GM19035 (cell line): ENCODE measurements at regions not wholly inside any gene's neighbourhood (a gene's known extent, or its start where the extent isn't known, plus 50 kb on each side); places are given as distances from the start of the nearest gene placed in this dataset.

Experiments
- ATAC-seq: cut with Tn5 transposase; IDR thresholded peaks from one replicate; pipeline ENCODE4 v1.9.1; 2021; ENCODE audit not compliant: unreplicated experiment

GRCh38 chr2:58449286-58450010 is 208.3 kb upstream of the FANCL start:
- ATAC-seq = peak; percentile 56

- no peak for ATAC-seq
These were observed 207.7 kb upstream of the FANCL start for GRCh38 chr2:58448845-58449244.

- peak; percentile 75 for ATAC-seq
These were observed 207.0 kb upstream of the FANCL start for GRCh38 chr2:58448065-58448507.

- ATAC-seq = no peak
These were observed 206.5 kb upstream of the FANCL start for GRCh38 chr2:58447586-58447985.

GRCh38 chr2:58441643-58442042 is 200.5 kb upstream of the FANCL start:
- no peak for ATAC-seq

GRCh38 chr2:58436872-58437271 is 195.7 kb upstream of the FANCL start:
- ATAC-seq = no peak

GRCh38 chr2:58435246-58435645 is 194.1 kb upstream of the FANCL start:
- ATAC-seq = no peak

- no peak for ATAC-seq
These were observed 193.6 kb upstream of the FANCL start for GRCh38 chr2:58434692-58435091.

GRCh38 chr2:58432491-58433170 is 191.5 kb upstream of the FANCL start:
- ATAC-seq = no peak

GRCh38 chr2:58429014-58429875 is 188.1 kb upstream of the FANCL start:
- ATAC-seq = no peak

GRCh38 chr2:58428096-58429013 is 187.2 kb upstream of the FANCL start:
- ATAC-seq = peak; percentile 56

GRCh38 chr2:58427572-58428095 is 186.5 kb upstream of the FANCL start:
- ATAC-seq = peak; percentile 28

GRCh38 chr2:58425368-58425767 is 184.2 kb upstream of the FANCL start:
- no peak for ATAC-seq

GRCh38 chr2:58419983-58420382 is 178.9 kb upstream of the FANCL start:
- ATAC-seq = no peak

GRCh38 chr2:58416696-58417095 is 175.6 kb upstream of the FANCL start:
- ATAC-seq = no peak

- no peak for ATAC-seq
These were observed 173.4 kb upstream of the FANCL start for GRCh38 chr2:58414506-58414905.

- no peak for ATAC-seq
These were observed 169.4 kb upstream of the FANCL start for GRCh38 chr2:58410549-58410948.

GRCh38 chr2:58407487-58407886 is 166.4 kb upstream of the FANCL start:
- ATAC-seq = no peak

GRCh38 chr2:58405341-58405740 is 164.2 kb upstream of the FANCL start:
- ATAC-seq = no peak

- no peak for ATAC-seq
These were observed 160.8 kb upstream of the FANCL start for GRCh38 chr2:58401936-58402335.
